PC-3 (cell line): ENCODE measurements at regions not wholly inside any gene's neighbourhood (a gene's known extent, or its start where the extent isn't known, plus 50 kb on each side); places are given as distances from the start of the nearest gene placed in this dataset.

ENCODE experiments used
- CTCF ChIP-seq: fragments of 300-600 bp; sonication (generic); conservative IDR thresholded peaks from 2 replicates; pipeline ENCODE4 v1.5.1; 2017; ENCODE audit warnings: antibody characterized with exemption, low read depth, mild to moderate bottlenecking, low read length
- EZH2 ChIP-seq: fragments of 300-600 bp; sonication (generic); IDR thresholded peaks from one replicate; pipeline ENCODE4 v1.6.1; 2017; ENCODE audit warnings: antibody characterized with exemption, mild to moderate bottlenecking, low read length; ENCODE audit not compliant: unreplicated experiment
- EZH2phosphoT487 ChIP-seq: fragments of 300-600 bp; sonication (generic); IDR thresholded peaks from 2 replicates; pipeline ENCODE4 v1.6.1; 2018; ENCODE audit warnings: mild to moderate bottlenecking, antibody characterized with exemption, low read length, borderline replicate concordance

GRCh38 chr4:123853651-123854050 is 457.1 kb downstream of the SPRY1 start:
- no peak for TF ChIP-seq CTCF
- no peak for TF ChIP-seq EZH2
- no peak for TF ChIP-seq EZH2phosphoT487
